Left ventricle myocardium inferior (tissue), 1 donor: ENCODE measurements at regions not wholly inside any gene's neighbourhood (a gene's known extent, or its start where the extent isn't known, plus 50 kb on each side); places are given as distances from the start of the nearest gene placed in this dataset.

ENCODE experiments used
- DNase-seq: peaks from one replicate; pipeline ENCODE4 v3.0.0-alpha.2; 2020
- H3K27ac ChIP-seq: fragments of 200-600 bp; replicated peaks from 2 replicates; pipeline ENCODE4 v1.8.0; 2021
- H3K27me3 ChIP-seq: fragments of 200-600 bp; 2 replicates; pipeline ENCODE4 v1.8.0; 2021; ENCODE audit warnings: low read depth
- H3K36me3 ChIP-seq: fragments of 200-600 bp; 2 replicates; pipeline ENCODE4 v1.8.0; 2021
- H3K4me1 ChIP-seq: fragments of 200-600 bp; 2 replicates; pipeline ENCODE4 v1.8.0; 2021
- H3K4me3 ChIP-seq: fragments of 200-600 bp; 2 replicates; pipeline ENCODE4 v1.8.0; 2021; ENCODE audit warnings: mild to moderate bottlenecking, moderate library complexity
- H3K9me3 ChIP-seq: fragments of 200-600 bp; replicated peaks from 2 replicates; pipeline ENCODE4 v1.8.0; 2021
- intact Hi-C: fragments of 100-400 bp; cut with micrococcal nuclease; formaldehyde crosslinking; loops from one replicate; pipeline ENCODE4 v1.11.0; 2022
- TF ChIP-seq, protein P1 (sequence below): fragments of 200-600 bp; IDR thresholded peaks from 2 replicates; pipeline ENCODE4 v1.8.0; 2021; ENCODE audit warnings: antibody characterized with exemption, mild to moderate bottlenecking, borderline replicate concordance
- donor health status: DM: no; HTN: yes; CAD: no; lungs with severe emphysema.

DNA sequence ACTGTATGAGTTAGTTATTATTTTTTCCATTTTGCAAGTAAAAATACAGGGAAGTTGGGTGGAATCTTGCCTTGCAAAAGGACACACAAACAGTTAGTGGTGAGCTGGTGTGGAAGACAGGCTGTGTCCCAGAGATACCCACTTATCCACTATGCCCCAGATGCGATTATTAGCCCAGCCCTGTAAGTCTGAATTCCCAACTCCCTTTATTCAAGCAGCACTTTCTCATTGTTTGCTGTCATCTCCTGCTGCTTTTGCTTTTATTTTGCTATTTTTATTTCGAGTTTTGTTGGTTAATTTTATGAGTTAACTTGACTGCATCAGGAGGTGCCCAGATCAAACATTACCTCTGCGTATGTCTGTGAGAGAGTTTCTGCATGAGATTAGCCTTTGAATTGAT, 239.4 kb downstream of the DOK5 start:
- no peak for DNase-seq
- no peaks in the 10 kb centered on the region for H3K9me3 ChIP-seq
- no peaks in the 10 kb centered on the region for H3K27me3 ChIP-seq
- intact Hi-C loops, result no loop called here
- TF ChIP-seq, protein P1, sequence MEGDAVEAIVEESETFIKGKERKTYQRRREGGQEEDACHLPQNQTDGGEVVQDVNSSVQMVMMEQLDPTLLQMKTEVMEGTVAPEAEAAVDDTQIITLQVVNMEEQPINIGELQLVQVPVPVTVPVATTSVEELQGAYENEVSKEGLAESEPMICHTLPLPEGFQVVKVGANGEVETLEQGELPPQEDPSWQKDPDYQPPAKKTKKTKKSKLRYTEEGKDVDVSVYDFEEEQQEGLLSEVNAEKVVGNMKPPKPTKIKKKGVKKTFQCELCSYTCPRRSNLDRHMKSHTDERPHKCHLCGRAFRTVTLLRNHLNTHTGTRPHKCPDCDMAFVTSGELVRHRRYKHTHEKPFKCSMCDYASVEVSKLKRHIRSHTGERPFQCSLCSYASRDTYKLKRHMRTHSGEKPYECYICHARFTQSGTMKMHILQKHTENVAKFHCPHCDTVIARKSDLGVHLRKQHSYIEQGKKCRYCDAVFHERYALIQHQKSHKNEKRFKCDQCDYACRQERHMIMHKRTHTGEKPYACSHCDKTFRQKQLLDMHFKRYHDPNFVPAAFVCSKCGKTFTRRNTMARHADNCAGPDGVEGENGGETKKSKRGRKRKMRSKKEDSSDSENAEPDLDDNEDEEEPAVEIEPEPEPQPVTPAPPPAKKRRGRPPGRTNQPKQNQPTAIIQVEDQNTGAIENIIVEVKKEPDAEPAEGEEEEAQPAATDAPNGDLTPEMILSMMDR, result no peak
- H3K4me3 ChIP-seq, result no peak overlapping the region
- no peak overlapping the region for H3K27ac ChIP-seq
- no peaks in the 10 kb centered on the region for H3K36me3 ChIP-seq
- no peaks in the 10 kb centered on the region for H3K4me1 ChIP-seq

DNA sequence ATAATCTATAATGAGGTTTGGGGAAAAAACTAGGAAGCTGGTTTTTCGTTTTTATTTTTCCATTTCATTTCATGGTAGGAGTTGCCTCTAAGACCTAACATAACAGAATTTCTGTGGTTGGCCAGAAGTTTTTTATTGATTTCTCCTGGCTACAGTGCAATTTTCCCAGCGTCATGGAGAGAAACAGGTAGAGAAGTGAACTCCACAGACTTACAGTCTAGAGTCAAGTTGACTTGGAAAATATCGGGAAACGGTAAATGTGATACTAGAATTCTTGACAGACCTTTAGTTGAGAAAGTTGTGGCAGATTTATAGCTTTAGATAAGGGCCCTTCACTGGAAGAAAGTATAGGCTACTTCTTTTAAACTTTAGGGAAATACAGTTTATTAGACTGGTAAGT, 238.3 kb downstream of the DOK5 start:
- intact Hi-C loops, result no loop called here
- no peaks in the 10 kb centered on the region for H3K9me3 ChIP-seq
- DNase-seq, result no peak
- no peaks in the 10 kb centered on the region for H3K27me3 ChIP-seq
- H3K4me3 ChIP-seq, result no peak overlapping the region
- H3K4me1 ChIP-seq, result no peaks in the 10 kb centered on the region
- no peaks in the 10 kb centered on the region for H3K36me3 ChIP-seq
- TF ChIP-seq, protein P1, result no peak
- H3K27ac ChIP-seq, result no peak overlapping the region

DNA sequence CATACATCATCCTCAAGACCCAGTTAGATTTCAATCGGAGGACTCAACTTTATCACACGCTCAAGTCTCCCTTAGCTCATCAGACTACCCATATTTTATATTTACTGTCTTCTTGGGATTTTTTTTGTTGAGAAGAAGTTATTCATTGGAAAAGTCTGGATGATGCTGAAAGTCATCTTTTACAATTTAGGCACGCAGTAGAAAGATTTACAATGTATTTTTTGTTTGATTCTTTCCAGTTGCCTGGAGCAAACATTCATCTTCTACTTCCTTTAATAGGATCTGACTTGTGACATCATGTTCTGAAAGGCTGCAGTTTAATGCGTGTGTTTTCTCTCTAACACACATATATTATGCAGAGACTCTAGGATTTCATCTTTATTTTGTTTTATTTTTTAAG, 235.7 kb downstream of the DOK5 start:
- Histone ChIP-seq H3K36me3 (no peaks in the 10 kb centered on the region), H3K27me3 (no peaks in the 10 kb centered on the region), H3K4me3 (no peak overlapping the region), H3K27ac (no peak overlapping the region), H3K4me1 (no peaks in the 10 kb centered on the region), H3K9me3 (peaks cover 4% of the 10 kb centered on the region)
- TF ChIP-seq, protein P1, result no peak
- no peak for DNase-seq
- intact Hi-C loops, result no loop called here

DNA sequence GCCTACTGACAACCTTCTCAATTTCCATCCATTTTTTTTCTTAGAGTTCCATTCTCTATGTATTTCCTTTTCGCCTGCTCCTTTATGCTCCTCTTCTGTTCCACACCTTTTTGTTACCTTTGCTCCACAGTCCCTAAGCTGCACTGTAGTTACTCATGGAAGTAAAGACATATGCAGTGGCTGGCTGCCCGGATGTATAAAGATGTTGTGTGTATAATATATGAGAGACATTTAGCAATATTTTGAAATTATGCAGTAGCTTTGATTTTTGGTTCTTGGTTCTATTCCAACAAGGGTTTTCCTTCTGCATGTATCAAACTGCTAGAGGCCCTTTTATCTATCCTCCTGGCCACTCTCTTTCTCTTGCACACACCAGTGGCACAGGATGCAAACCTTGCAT, 234.9 kb downstream of the DOK5 start:
- TF ChIP-seq, protein P1, result no peak
- no peaks in the 10 kb centered on the region for H3K4me1 ChIP-seq

DNA sequence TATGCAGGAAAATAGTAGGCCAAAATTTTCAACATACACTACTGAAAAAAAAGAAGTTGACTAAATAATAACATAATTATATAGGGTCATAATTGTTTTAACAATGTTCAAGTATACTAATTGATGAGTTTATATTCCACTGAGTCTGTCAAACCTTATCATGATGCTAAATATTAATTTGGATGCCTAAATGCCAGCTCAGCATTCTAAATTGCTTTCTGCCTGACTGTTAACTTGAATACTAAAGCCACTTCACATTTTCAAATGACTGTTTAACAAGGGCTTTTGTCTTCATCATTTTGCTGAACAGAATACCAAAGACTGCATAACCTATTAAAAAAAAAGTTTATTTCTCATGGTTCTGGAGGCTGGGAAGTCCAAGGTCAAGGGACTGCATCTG, 232.8 kb downstream of the DOK5 start:
- DNase-seq, result no peak
- TF ChIP-seq, protein P1, result no peak
- intact Hi-C loops, result no loop called here
- no peak overlapping the region for H3K4me3 ChIP-seq
- H3K4me1 ChIP-seq, result no peaks in the 10 kb centered on the region
- H3K36me3 ChIP-seq, result no peaks in the 10 kb centered on the region
- no peak overlapping the region for H3K27ac ChIP-seq
- H3K9me3 ChIP-seq, result peaks cover 4% of the 10 kb centered on the region
- no peaks in the 10 kb centered on the region for H3K27me3 ChIP-seq

More for the DNA sequence above, 234.9 kb downstream of the DOK5 start:
- Histone ChIP-seq H3K9me3 (peaks cover 4% of the 10 kb centered on the region), H3K27ac (no peak overlapping the region), H3K4me3 (no peak overlapping the region), H3K36me3 (no peaks in the 10 kb centered on the region), H3K27me3 (no peaks in the 10 kb centered on the region)
- intact Hi-C loops, result no loop called here
- DNase-seq, result no peak

DNA sequence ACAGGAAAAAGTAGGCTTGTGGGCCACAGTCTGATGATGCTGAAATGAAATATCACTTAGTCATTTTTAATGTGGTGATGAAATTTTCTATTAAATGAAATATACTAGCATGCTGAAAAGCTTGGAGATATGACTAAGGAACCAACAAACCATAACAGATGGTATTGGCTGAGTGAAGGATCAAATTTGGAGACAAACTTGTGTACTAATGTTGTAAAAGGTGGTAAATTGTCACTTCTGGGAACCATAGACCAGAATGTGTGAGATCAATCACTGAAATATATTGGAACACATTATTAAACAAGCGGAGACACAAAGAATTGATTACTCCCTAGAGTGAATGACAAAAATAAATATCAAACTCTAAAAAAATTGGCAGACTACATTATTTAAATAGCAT, 232.4 kb downstream of the DOK5 start:
- Histone ChIP-seq H3K4me1 (no peaks in the 10 kb centered on the region), H3K9me3 (peaks cover 4% of the 10 kb centered on the region), H3K4me3 (no peak overlapping the region), H3K36me3 (no peaks in the 10 kb centered on the region), H3K27ac (no peak overlapping the region), H3K27me3 (no peaks in the 10 kb centered on the region)
- no peak for DNase-seq
- intact Hi-C loops, result no loop called here
- TF ChIP-seq, protein P1, result no peak
